ENCODE measurements at regions not wholly inside any gene's neighbourhood (a gene's known extent, or its start where the extent isn't known, plus 50 kb on each side); places are given as distances from the start of the nearest gene placed in this dataset.

GRCh38 chr12:20096430-20096829, 271.9 kb upstream of the PDE3A start:
- TF ChIP-seq CTCF (conservative IDR thresholded peaks at IDR 0.05; ENCODE audit: low read length) = no peak
- TF ChIP-seq EZH2phosphoT487 (IDR thresholded peaks at IDR 0.05; ENCODE audit: borderline replicate concordance, low read depth, low read length) = no peak
